ENCODE measurements at regions not wholly inside any gene's neighbourhood (a gene's known extent, or its start where the extent isn't known, plus 50 kb on each side); places are given as distances from the start of the nearest gene placed in this dataset.

- DNase-seq (ENCODE audit: low spot score) = no peak
These were observed 495.8 kb downstream of the PDCD6IP start for GRCh38 chr3:34294240-34294639.

GRCh38 chr3:34296796-34297195, 498.4 kb downstream of the PDCD6IP start:
- no peak for DNase-seq (ENCODE audit: low spot score)

GRCh38 chr3:34298653-34299052, 500.2 kb downstream of the PDCD6IP start:
- DNase-seq (ENCODE audit: low spot score) = no peak

- DNase-seq (ENCODE audit: low spot score) = no peak
These were observed 502.2 kb downstream of the PDCD6IP start for GRCh38 chr3:34300621-34301020.

GRCh38 chr3:34301313-34301712, 502.9 kb downstream of the PDCD6IP start:
- DNase-seq (ENCODE audit: low spot score) = no peak

GRCh38 chr3:34305266-34305665, 506.8 kb downstream of the PDCD6IP start:
- no peak for DNase-seq (ENCODE audit: low spot score)

- no peak for DNase-seq (ENCODE audit: low spot score)
These were observed 514.3 kb downstream of the PDCD6IP start for GRCh38 chr3:34312684-34313083.

- DNase-seq (ENCODE audit: low spot score) = no peak
These were observed 521.5 kb downstream of the PDCD6IP start for GRCh38 chr3:34319881-34320280.

GRCh38 chr3:34323517-34323916, 525.1 kb downstream of the PDCD6IP start:
- DNase-seq (ENCODE audit: low spot score) = no peak

GRCh38 chr3:34346656-34347055, 548.2 kb downstream of the PDCD6IP start:
- no peak for DNase-seq (ENCODE audit: low spot score)

- DNase-seq (ENCODE audit: low spot score) = no peak
These were observed 553.7 kb downstream of the PDCD6IP start for GRCh38 chr3:34351882-34352777.

GRCh38 chr3:34352778-34353331, 554.4 kb downstream of the PDCD6IP start:
- no peak for DNase-seq (ENCODE audit: low spot score)

GRCh38 chr3:34357461-34357860, 559.0 kb downstream of the PDCD6IP start:
- no peak for DNase-seq (ENCODE audit: low spot score)

- DNase-seq (ENCODE audit: low spot score) = no peak
These were observed 560.6 kb downstream of the PDCD6IP start for GRCh38 chr3:34359064-34359463.

- DNase-seq (ENCODE audit: low spot score) = no peak
These were observed 562.3 kb downstream of the PDCD6IP start for GRCh38 chr3:34360713-34361112.

- peak; percentile 38 for DNase-seq (ENCODE audit: low spot score)
These were observed 563.5 kb downstream of the PDCD6IP start for GRCh38 chr3:34361921-34362320.

- no peak for DNase-seq (ENCODE audit: low spot score)
These were observed 564.5 kb downstream of the PDCD6IP start for GRCh38 chr3:34362910-34363309.

- no peak for DNase-seq (ENCODE audit: low spot score)
These were observed 565.5 kb downstream of the PDCD6IP start for GRCh38 chr3:34363881-34364280.

GRCh38 chr3:34364335-34364734, 565.9 kb downstream of the PDCD6IP start:
- no peak for DNase-seq (ENCODE audit: low spot score)

GRCh38 chr3:34365231-34365630, 566.8 kb downstream of the PDCD6IP start:
- DNase-seq (ENCODE audit: low spot score) = no peak

GRCh38 chr3:34365771-34366170, 567.3 kb downstream of the PDCD6IP start:
- DNase-seq (ENCODE audit: low spot score) = no peak

GRCh38 chr3:34367521-34367920, 569.1 kb downstream of the PDCD6IP start:
- no peak for DNase-seq (ENCODE audit: low spot score)

- no peak for DNase-seq (ENCODE audit: low spot score)
These were observed 576.1 kb downstream of the PDCD6IP start for GRCh38 chr3:34374521-34374920.

- DNase-seq (ENCODE audit: low spot score) = no peak
These were observed 578.3 kb downstream of the PDCD6IP start for GRCh38 chr3:34376691-34377090.
